Glutamatergic neuron (in vitro differentiated cells): ENCODE measurements at regions not wholly inside any gene's neighbourhood (a gene's known extent, or its start where the extent isn't known, plus 50 kb on each side); places are given as distances from the start of the nearest gene placed in this dataset.

Experiments used
- DNase-seq: peaks from one replicate; pipeline ENCODE4 v3.0.0; 2022
- H3K27ac Mint-ChIP-seq: one replicate; pipeline ENCODE4 v1.8.0; 2020; ENCODE audit warnings: mild to moderate bottlenecking, mixed read lengths, inconsistent platforms; ENCODE audit not compliant: unreplicated experiment
- H3K27me3 Mint-ChIP-seq: one replicate; pipeline ENCODE4 v1.8.0; 2020; ENCODE audit warnings: mild to moderate bottlenecking, moderate library complexity, mixed read lengths, inconsistent platforms; ENCODE audit not compliant: unreplicated experiment
- H3K36me3 Mint-ChIP-seq: one replicate; pipeline ENCODE4 v1.8.0; 2020; ENCODE audit warnings: mild to moderate bottlenecking, mixed read lengths, inconsistent platforms; ENCODE audit not compliant: unreplicated experiment
- H3K4me1 Mint-ChIP-seq: one replicate; pipeline ENCODE4 v1.8.0; 2020; ENCODE audit warnings: mild to moderate bottlenecking, low read depth, mixed read lengths, inconsistent platforms; ENCODE audit not compliant: unreplicated experiment
- H3K4me3 Mint-ChIP-seq: one replicate; pipeline ENCODE4 v1.8.0; 2020; ENCODE audit warnings: mild to moderate bottlenecking, mixed read lengths, inconsistent platforms; ENCODE audit not compliant: unreplicated experiment
- H3K9me3 Mint-ChIP-seq: one replicate; pipeline ENCODE4 v1.8.0; 2020; ENCODE audit warnings: mild to moderate bottlenecking, moderate library complexity, mixed read lengths, inconsistent platforms; ENCODE audit not compliant: unreplicated experiment
- TF ChIP-seq, protein P1 (sequence below): fragments of 200-600 bp; sonication (generic); IDR thresholded peaks from one replicate; pipeline ENCODE4 v1.5.0; 2021; ENCODE audit not compliant: partially characterized antibody, unreplicated experiment

DNA sequence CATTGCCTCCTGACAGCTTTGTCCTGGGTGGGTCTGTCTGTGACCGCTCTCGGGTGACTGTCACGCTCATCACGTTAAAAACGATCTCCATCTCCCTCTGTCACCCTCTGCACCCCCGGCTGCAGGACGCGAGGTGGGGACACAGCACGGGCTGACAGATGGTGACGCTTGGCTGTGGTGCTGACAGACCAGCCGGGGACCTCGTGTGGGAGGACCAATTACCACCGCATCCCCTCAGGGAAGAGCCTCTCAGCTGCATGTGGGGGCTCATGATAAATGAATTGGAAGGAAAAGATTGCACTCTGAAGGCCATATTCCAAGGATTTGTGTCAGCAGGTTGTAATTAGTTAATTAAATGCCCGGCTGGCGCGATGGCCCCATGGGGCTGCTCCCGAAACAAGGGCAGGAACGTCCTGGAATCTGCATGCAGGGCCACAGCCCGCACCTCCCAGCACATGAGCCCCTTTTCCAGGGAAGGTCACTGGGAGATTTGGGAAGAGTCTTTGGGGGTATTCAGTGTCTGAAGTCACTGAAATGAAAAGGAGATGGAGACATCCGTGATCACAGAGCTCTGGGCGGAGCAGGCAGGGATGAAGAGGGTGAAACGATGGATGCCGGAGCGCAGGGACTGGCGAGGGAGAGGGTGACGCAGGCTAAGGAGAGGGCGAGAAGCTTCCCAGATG is 87.1 kb downstream of the ERMARD start:
- TF ChIP-seq, protein P1, sequence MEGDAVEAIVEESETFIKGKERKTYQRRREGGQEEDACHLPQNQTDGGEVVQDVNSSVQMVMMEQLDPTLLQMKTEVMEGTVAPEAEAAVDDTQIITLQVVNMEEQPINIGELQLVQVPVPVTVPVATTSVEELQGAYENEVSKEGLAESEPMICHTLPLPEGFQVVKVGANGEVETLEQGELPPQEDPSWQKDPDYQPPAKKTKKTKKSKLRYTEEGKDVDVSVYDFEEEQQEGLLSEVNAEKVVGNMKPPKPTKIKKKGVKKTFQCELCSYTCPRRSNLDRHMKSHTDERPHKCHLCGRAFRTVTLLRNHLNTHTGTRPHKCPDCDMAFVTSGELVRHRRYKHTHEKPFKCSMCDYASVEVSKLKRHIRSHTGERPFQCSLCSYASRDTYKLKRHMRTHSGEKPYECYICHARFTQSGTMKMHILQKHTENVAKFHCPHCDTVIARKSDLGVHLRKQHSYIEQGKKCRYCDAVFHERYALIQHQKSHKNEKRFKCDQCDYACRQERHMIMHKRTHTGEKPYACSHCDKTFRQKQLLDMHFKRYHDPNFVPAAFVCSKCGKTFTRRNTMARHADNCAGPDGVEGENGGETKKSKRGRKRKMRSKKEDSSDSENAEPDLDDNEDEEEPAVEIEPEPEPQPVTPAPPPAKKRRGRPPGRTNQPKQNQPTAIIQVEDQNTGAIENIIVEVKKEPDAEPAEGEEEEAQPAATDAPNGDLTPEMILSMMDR = no peak
- Mint-ChIP-seq H3K36me3 (no peaks in the 10 kb centered on the region), H3K4me3 (no peak overlapping the region), H3K27me3 (peaks cover 3% of the 10 kb centered on the region), H3K4me1 (peaks cover 14% of the 10 kb centered on the region), H3K27ac (no peak overlapping the region), H3K9me3 (peaks cover 10% of the 10 kb centered on the region)
- DNase-seq = no peak

DNA sequence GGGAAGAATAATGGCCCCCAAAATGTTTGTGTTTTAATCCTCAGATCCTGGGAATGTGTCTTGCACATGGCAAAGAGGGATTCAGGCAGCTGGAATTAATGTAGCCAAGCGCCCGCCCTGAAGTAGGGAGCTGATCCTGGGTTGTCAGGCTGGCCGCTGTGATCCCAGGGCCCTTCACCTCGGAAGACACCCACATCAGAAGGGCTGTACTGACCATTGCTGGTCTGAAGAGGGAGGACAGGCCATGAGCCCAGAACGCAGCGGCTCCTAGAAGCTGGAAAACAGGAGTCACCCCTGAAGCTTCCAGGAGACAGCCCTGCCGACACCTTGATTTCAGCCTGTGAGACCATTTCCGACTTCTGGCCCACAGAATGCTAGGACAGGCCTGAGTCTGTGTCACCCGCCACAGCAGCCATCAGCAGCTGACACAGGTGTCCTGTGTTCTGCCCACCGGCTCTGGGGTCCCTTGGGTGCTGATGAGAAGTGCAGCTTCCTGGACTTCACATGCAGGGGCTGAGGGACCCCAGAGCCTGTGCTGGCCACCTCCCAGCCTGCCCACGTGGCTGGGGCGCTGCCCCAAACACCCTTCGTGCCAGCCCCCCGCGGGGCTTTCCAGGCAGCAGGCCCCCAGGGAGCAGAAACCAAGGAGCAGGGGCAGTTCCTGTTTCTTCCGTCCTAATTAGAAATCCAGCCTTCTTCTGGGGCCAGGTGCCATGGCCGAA is 86.3 kb downstream of the ERMARD start:
- Mint-ChIP-seq H3K27me3 (peaks cover 3% of the 10 kb centered on the region), H3K9me3 (peaks cover 10% of the 10 kb centered on the region), H3K36me3 (no peaks in the 10 kb centered on the region), H3K27ac (no peak overlapping the region), H3K4me1 (peaks cover 14% of the 10 kb centered on the region), H3K4me3 (no peak overlapping the region)
- TF ChIP-seq, protein P1 = no peak
- DNase-seq = no peak

DNA sequence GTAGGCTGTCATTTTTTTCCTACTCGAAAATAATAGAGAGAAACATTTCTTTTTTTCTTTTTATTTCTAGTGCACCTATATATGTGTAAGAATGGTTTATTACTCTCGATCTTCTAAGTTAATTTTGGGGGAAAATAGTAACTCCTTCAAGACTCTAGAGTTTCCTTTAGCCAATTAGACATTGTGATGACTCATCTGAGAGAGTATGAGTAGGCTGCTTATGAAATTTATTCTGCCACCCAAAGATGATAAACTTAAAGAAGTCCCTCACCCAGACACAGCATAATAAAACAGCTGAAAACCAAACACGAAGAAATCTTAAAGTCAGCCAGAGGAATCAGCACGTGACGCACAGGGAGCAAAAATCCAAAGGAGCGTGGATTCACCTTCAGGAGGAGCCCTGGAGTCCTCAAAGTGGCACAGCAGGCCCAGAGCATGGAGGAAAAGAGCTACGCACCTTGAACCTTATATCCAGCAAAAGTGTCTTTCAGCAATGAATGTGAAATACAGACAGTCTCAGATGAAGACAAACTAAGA is 81.9 kb downstream of the ERMARD start:
- H3K27ac Mint-ChIP-seq = no peak overlapping the region
- peaks cover 4% of the 10 kb centered on the region for H3K27me3 Mint-ChIP-seq
- H3K36me3 Mint-ChIP-seq = no peaks in the 10 kb centered on the region
- H3K4me1 Mint-ChIP-seq = peaks cover 11% of the 10 kb centered on the region
- peaks cover 6% of the 10 kb centered on the region for H3K9me3 Mint-ChIP-seq
- TF ChIP-seq, protein P1 = no peak
- no peak overlapping the region for H3K4me3 Mint-ChIP-seq
- DNase-seq = no peak

DNA sequence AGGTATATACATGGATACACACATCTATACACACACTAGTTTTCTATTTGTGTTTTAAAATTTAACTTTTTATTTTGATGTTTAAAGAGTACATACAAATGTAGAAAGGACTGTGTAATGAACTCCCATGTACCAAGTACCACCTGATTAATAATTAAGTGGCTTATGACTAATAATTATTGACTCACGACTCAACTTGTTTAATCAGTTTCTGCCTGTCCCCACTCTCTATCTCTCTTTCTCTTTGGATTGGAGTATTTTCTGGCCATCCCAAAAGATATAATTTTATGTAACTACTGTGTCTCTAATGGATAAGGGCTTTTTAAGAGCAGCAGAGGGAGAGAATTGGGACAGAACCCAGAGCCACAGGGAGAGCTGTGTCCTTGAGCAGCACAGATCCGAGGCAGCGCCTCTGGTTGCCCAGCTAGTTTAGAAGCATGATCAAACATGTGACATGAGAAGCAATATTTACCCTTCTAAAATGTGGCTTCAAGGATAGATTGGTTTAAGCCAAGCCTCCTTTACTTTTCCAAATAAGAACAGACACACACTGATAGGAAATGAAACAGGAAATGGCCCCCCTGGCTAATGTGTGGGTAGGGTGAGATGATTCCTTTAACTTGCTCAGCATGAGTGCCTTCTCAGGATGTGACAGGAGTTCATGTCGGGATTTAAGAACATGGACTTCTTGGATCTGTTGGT is 81.0 kb downstream of the ERMARD start:
- H3K27ac Mint-ChIP-seq = no peak overlapping the region
- no peak for DNase-seq
- no peak overlapping the region for H3K4me3 Mint-ChIP-seq
- H3K4me1 Mint-ChIP-seq = peaks cover 8% of the 10 kb centered on the region
- H3K36me3 Mint-ChIP-seq = peaks cover 4% of the 10 kb centered on the region
- H3K9me3 Mint-ChIP-seq = peaks cover 3% of the 10 kb centered on the region
- peaks cover 3% of the 10 kb centered on the region for H3K27me3 Mint-ChIP-seq
- TF ChIP-seq, protein P1 = no peak
